PC-9 (cell line): ENCODE measurements at regions not wholly inside any gene's neighbourhood (a gene's known extent, or its start where the extent isn't known, plus 50 kb on each side); places are given as distances from the start of the nearest gene placed in this dataset.

Source experiments
- EZH2 ChIP-seq: fragments of 200-600 bp; sonication (generic); IDR thresholded peaks from 2 replicates; pipeline ENCODE4 v1.8.0; 2017; ENCODE audit warnings: antibody characterized with exemption, low read depth
- TF ChIP-seq, protein P1 (sequence below): fragments of 200-600 bp; sonication (generic); conservative IDR thresholded peaks from 2 replicates; pipeline ENCODE4 v1.6.1; 2017; ENCODE audit warnings: mixed run types, antibody characterized with exemption, mild to moderate bottlenecking, moderate library complexity

DNA sequence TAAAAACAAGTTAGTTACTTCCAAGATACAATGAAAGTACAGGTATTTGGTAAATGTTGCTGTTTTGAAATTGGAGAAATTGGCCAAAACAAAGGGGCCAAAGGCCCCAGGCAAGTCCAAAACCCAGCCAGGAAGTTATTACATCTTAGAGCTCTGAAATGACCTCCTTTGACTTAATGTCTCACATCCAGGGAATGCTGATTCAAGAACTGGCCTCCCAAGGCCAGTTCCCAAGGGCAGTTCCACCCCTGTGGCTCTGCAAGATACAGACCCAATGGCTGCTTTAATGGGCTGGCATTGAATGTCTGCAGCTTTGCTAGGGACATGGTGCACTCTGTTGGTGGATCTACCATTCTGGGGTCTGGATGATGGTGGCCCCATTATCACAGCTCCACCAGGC, 217.3 kb upstream of the FKBP1C start:
- TF ChIP-seq, protein P1, sequence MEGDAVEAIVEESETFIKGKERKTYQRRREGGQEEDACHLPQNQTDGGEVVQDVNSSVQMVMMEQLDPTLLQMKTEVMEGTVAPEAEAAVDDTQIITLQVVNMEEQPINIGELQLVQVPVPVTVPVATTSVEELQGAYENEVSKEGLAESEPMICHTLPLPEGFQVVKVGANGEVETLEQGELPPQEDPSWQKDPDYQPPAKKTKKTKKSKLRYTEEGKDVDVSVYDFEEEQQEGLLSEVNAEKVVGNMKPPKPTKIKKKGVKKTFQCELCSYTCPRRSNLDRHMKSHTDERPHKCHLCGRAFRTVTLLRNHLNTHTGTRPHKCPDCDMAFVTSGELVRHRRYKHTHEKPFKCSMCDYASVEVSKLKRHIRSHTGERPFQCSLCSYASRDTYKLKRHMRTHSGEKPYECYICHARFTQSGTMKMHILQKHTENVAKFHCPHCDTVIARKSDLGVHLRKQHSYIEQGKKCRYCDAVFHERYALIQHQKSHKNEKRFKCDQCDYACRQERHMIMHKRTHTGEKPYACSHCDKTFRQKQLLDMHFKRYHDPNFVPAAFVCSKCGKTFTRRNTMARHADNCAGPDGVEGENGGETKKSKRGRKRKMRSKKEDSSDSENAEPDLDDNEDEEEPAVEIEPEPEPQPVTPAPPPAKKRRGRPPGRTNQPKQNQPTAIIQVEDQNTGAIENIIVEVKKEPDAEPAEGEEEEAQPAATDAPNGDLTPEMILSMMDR, result no peak
- no peak for TF ChIP-seq EZH2
